NCI-H345 (cell line): ENCODE measurements at regions not wholly inside any gene's neighbourhood (a gene's known extent, or its start where the extent isn't known, plus 50 kb on each side); places are given as distances from the start of the nearest gene placed in this dataset.
"Not testable (repeated sequence)": the region's sequence is repeated elsewhere in the genome, so short reads cannot be mapped to it uniquely, and the experiment has no call there.

ENCODE experiments used
- DNase-seq: peaks from one replicate; lab custom pipeline; 2025; lab: John Stamatoyannopoulos, UW

- DNase-seq = no peak
Measured at GRCh38 chr3:106265704-106266103, 396.9 kb upstream of the CBLB start.

- DNase-seq = no peak
Measured at GRCh38 chr3:106268696-106269095, 399.9 kb upstream of the CBLB start.

GRCh38 chr3:106272302-106272701 is 403.5 kb upstream of the CBLB start:
- DNase-seq = no peak

GRCh38 chr3:106275592-106275991 is 406.8 kb upstream of the CBLB start:
- no peak for DNase-seq

GRCh38 chr3:106276151-106276550 is 407.3 kb upstream of the CBLB start:
- DNase-seq = no peak

GRCh38 chr3:106276755-106277612 is 408.2 kb upstream of the CBLB start:
- DNase-seq = no peak

- no peak for DNase-seq
Measured at GRCh38 chr3:106277731-106278130, 408.9 kb upstream of the CBLB start.

- no peak for DNase-seq
Measured at GRCh38 chr3:106281221-106281620, 412.4 kb upstream of the CBLB start.

- no peak for DNase-seq
Measured at GRCh38 chr3:106282943-106283342, 414.1 kb upstream of the CBLB start.

GRCh38 chr3:106288781-106289180 is 420.0 kb upstream of the CBLB start:
- no peak for DNase-seq

- no peak for DNase-seq
Measured at GRCh38 chr3:106290304-106290997, 421.6 kb upstream of the CBLB start.

GRCh38 chr3:106293161-106293560 is 424.3 kb upstream of the CBLB start:
- no peak for DNase-seq

GRCh38 chr3:106294121-106294520 is 425.3 kb upstream of the CBLB start:
- DNase-seq = no peak

- DNase-seq = no peak
Measured at GRCh38 chr3:106296062-106296461, 427.2 kb upstream of the CBLB start.

GRCh38 chr3:106299300-106300098 is 430.7 kb upstream of the CBLB start:
- DNase-seq = no peak

- no peak for DNase-seq
Measured at GRCh38 chr3:106302451-106303221, 433.8 kb upstream of the CBLB start.

- no peak for DNase-seq
Measured at GRCh38 chr3:106303766-106304165, 435.0 kb upstream of the CBLB start.

- DNase-seq = no peak
Measured at GRCh38 chr3:106305127-106305526, 436.3 kb upstream of the CBLB start.

GRCh38 chr3:106305882-106306435 is 437.1 kb upstream of the CBLB start:
- DNase-seq = no peak

- no peak for DNase-seq
Measured at GRCh38 chr3:106309274-106309673, 440.5 kb upstream of the CBLB start.

- DNase-seq = not testable (repeated sequence)
Measured at GRCh38 chr3:106309798-106310197, 441.0 kb upstream of the CBLB start.
